SK-N-SH (cell line): ENCODE measurements at regions not wholly inside any gene's neighbourhood (a gene's known extent, or its start where the extent isn't known, plus 50 kb on each side); places are given as distances from the start of the nearest gene placed in this dataset.

Experiments
- CTCF ChIA-PET: fragments of 300-600, 350-600 bp; formaldehyde crosslinking; extraction: SDS; loops from one replicate; lab custom pipeline; 2021; lab: Yijun Ruan, JAX
- POLR2A ChIA-PET: fragments of 350-600 bp; sonication (Branson Sonifier 250); formaldehyde crosslinking; extraction: SDS; loops from one replicate; lab custom pipeline; 2020; ENCODE audit warnings: antibody characterized with exemption, inconsistent platforms; lab: Yijun Ruan, JAX
- DNase-seq: peaks from one replicate; pipeline ENCODE4 v3.0.0; 2012
- H2AFZ ChIP-seq: fragments of 200-600 bp; sonication (generic); 2 replicates; pipeline ENCODE4 v1.8.1; 2016; ENCODE audit warnings: antibody characterized with exemption, mild to moderate bottlenecking, low read depth
- H3F3A ChIP-seq: fragments of 200-600 bp; sonication (generic); replicated peaks from 2 replicates; pipeline ENCODE3; 2016; ENCODE audit warnings: antibody characterized with exemption, mild to moderate bottlenecking; ENCODE audit not compliant: insufficient read depth
- H3K27ac ChIP-seq, 2 experiments: fragments of 200-500 bp in 1 of 2; fragments of 200-600 bp in 1 of 2; sonication (Bioruptor generic) in 1 of 2; sonication (generic), shearing (Covaris generic) in 1 of 2; 2 replicates each; pipeline versions ENCODE4 v1.5.1 to v1.6.1; 2014 to 2016; ENCODE audit warnings: low read depth in 2 of 2, inconsistent platforms in 1 of 2, low read length in 1 of 2, mild to moderate bottlenecking in 1 of 2, mixed read lengths in 1 of 2
- H3K27me3 ChIP-seq: fragments of 200-600 bp; sonication (generic), shearing (Covaris generic); 2 replicates; pipeline ENCODE4 v1.6.1; 2016; ENCODE audit warnings: mixed run types; ENCODE audit not compliant: insufficient read depth
- H3K36me3 ChIP-seq, 2 experiments: fragments of 200-500 bp in 1 of 2; fragments of 200-600 bp in 1 of 2; sonication (Bioruptor generic) in 1 of 2; sonication (generic) in 1 of 2; replicated peaks in 1 of 2; 2 replicates each; pipeline versions ENCODE3 to v1.5.1; 2014 to 2016; ENCODE audit warnings: low read length in 1 of 2, mild to moderate bottlenecking in 1 of 2; ENCODE audit not compliant: insufficient read depth in 2 of 2, control insufficient read depth in 1 of 2
- H3K4me1 ChIP-seq, 2 experiments: fragments of 200-500 bp in 1 of 2; fragments of 200-600 bp in 1 of 2; sonication (Bioruptor generic) in 1 of 2; sonication (generic), shearing (Covaris generic) in 1 of 2; 2 replicates each; pipeline versions ENCODE4 v1.5.1 to v1.6.1; 2014 to 2016; ENCODE audit warnings: low read depth in 1 of 2, low read length in 1 of 2, mixed run types in 1 of 2; ENCODE audit not compliant: insufficient read depth in 2 of 2, control insufficient read depth in 1 of 2
- H3K4me2 ChIP-seq: fragments of 200-600 bp; sonication (generic), shearing (Covaris generic); 2 replicates; pipeline ENCODE4 v1.6.1; 2017; ENCODE audit warnings: mixed run types
- H3K4me3 ChIP-seq, 2 experiments: fragments of 200-500 bp in 1 of 2; fragments of 200-600 bp in 1 of 2; sonication (Bioruptor generic) in 1 of 2; sonication (generic), shearing (Covaris generic) in 1 of 2; 2 replicates each; pipeline versions ENCODE4 v1.5.1 to v1.8.1; 2014 to 2016; ENCODE audit warnings: low read depth in 2 of 2, inconsistent platforms in 1 of 2, low read length in 1 of 2, mild to moderate bottlenecking in 1 of 2, mixed read lengths in 1 of 2, moderate library complexity in 1 of 2
- H3K79me2 ChIP-seq: fragments of 200-600 bp; sonication (generic); 2 replicates; pipeline ENCODE4 v1.8.1; 2017; ENCODE audit warnings: mild to moderate bottlenecking; ENCODE audit not compliant: insufficient read depth
- H3K9ac ChIP-seq: fragments of 200-600 bp; sonication (generic); 2 replicates; pipeline ENCODE4 v1.6.1; 2017; ENCODE audit warnings: mixed run types
- H3K9me2 ChIP-seq: fragments of 200-600 bp; sonication (generic); 2 replicates; pipeline ENCODE4 v1.6.1; 2017; ENCODE audit warnings: mixed run types
- H3K9me3 ChIP-seq: fragments of 200-600 bp; sonication (generic); 2 replicates; pipeline ENCODE4 v1.6.1; 2017; ENCODE audit warnings: mixed run types, mild to moderate bottlenecking, moderate library complexity
- H4K20me1 ChIP-seq: fragments of 200-600 bp; sonication (generic); 2 replicates; pipeline ENCODE4 v1.6.1; 2017; ENCODE audit warnings: mild to moderate bottlenecking, mixed run types; ENCODE audit not compliant: insufficient read depth
- CHD2 ChIP-seq: fragments of 150-350 bp; IDR thresholded peaks from 2 replicates; pipeline ENCODE4 v1.6.1; 2018; ENCODE audit warnings: low read length; ENCODE audit not compliant: partially characterized antibody
- ELF1 ChIP-seq: IDR thresholded peaks from 2 replicates; pipeline ENCODE4 v1.4.0; 2012
- EZH2phosphoT487 ChIP-seq: fragments of 200-600 bp; sonication (generic); IDR thresholded peaks from 2 replicates; pipeline ENCODE4 v1.6.1; 2017; ENCODE audit warnings: low read depth, mixed run types, mild to moderate bottlenecking, antibody characterized with exemption, moderate library complexity, borderline replicate concordance
- FOXJ3 ChIP-seq: sonication (generic); formaldehyde crosslinking; IDR thresholded peaks from 2 replicates; pipeline ENCODE4 v1.5.1; 2020; ENCODE audit warnings: mild to moderate bottlenecking, missing genetic modification reagents
- FOXM1 ChIP-seq: IDR thresholded peaks from 2 replicates; pipeline ENCODE4 v1.4.0; 2012; ENCODE audit warnings: low read depth, mild to moderate bottlenecking
- JUND ChIP-seq: IDR thresholded peaks from 2 replicates; pipeline ENCODE4 v1.4.0; 2012
- MAX ChIP-seq: IDR thresholded peaks from 2 replicates; pipeline ENCODE4 v1.4.0; 2012; ENCODE audit warnings: low read depth
- MEF2A ChIP-seq: IDR thresholded peaks from 2 replicates; pipeline ENCODE4 v1.4.0; 2012; ENCODE audit warnings: low read depth, borderline replicate concordance
- MXI1 ChIP-seq: IDR thresholded peaks from 2 replicates; pipeline ENCODE4 v1.6.1; 2012; ENCODE audit warnings: mild to moderate bottlenecking, low read depth, low read length, improper control_type of control experiment
- NFIC ChIP-seq: IDR thresholded peaks from 2 replicates; pipeline ENCODE4 v1.4.0; 2012; ENCODE audit warnings: borderline replicate concordance
- NRF1 ChIP-seq: IDR thresholded peaks from 2 replicates; pipeline ENCODE4 v1.6.1; 2012; ENCODE audit warnings: low read depth, mild to moderate bottlenecking, low read length
- PBX3 ChIP-seq: IDR thresholded peaks from 2 replicates; pipeline ENCODE4; 2012
- POLR2AphosphoS5 ChIP-seq: IDR thresholded peaks from 2 replicates; pipeline ENCODE4 v1.6.1; 2012; ENCODE audit warnings: low read depth, low read length
- REST ChIP-seq: IDR thresholded peaks from 2 replicates; pipeline ENCODE4 v1.6.1; 2012; ENCODE audit warnings: mild to moderate bottlenecking, low read depth, low read length, moderate library complexity
- RFX5 ChIP-seq: IDR thresholded peaks from 2 replicates; pipeline ENCODE4 v1.6.1; 2012; ENCODE audit warnings: mild to moderate bottlenecking, improper control_type of control experiment, low read length
- RXRA ChIP-seq: IDR thresholded peaks from 2 replicates; pipeline ENCODE4 v1.4.0; 2012; ENCODE audit warnings: low read depth, mild to moderate bottlenecking, borderline replicate concordance
- SMC3 ChIP-seq: IDR thresholded peaks from 2 replicates; pipeline ENCODE4 v1.6.1; 2012; ENCODE audit warnings: low read depth, low read length, improper control_type of control experiment
- TEAD4 ChIP-seq: IDR thresholded peaks from 2 replicates; pipeline ENCODE4 v1.4.0; 2012; ENCODE audit warnings: mild to moderate bottlenecking, borderline replicate concordance; ENCODE audit not compliant: insufficient read depth
- USF2 ChIP-seq: fragments of 150-350 bp; IDR thresholded peaks from 2 replicates; pipeline ENCODE4 v1.6.1; 2017; ENCODE audit warnings: antibody characterized with exemption, low read length, low read depth, borderline replicate concordance
- YY1 ChIP-seq: IDR thresholded peaks from 2 replicates; pipeline ENCODE4 v1.4.0; 2012; ENCODE audit warnings: low read depth, mild to moderate bottlenecking
- WGBS: methylation state at CpG from one replicate; pipeline ENCODE4 v1.1.6; 2017; ENCODE audit warnings: low lambda C conversion rate; 5-methylcytosine and 5-hydroxymethylcytosine counted together

- TF ChIP-seq TEAD4 (no peak), EZH2phosphoT487 (no peak), NRF1 (no peak), PBX3 (no peak), RFX5 (no peak), REST (no peak), YY1 (no peak), MXI1 (no peak), CHD2 (no peak)
- POLR2A ChIA-PET, result no interaction called here
- Histone ChIP-seq H3K27me3 (no peaks in the 10 kb centered on the region), H3F3A (no peaks in the 10 kb centered on the region), H3K79me2 (no peaks in the 10 kb centered on the region), H3K4me2 (no peak overlapping the region), H2AFZ (no peak overlapping the region), H3K9me2 (no peaks in the 10 kb centered on the region), H3K9ac (no peak overlapping the region), H3K27ac (no peak overlapping the region), H4K20me1 (no peaks in the 10 kb centered on the region), H3K36me3 (no peaks in the 10 kb centered on the region), H3K4me3 (no peak overlapping the region), H3K4me1 (no peaks in the 10 kb centered on the region), H3K9me3 (no peaks in the 10 kb centered on the region)
- no peak for DNase-seq
- WGBS, result 85% methylated on average over 8 of the region's 8 CpGs
- CTCF ChIA-PET, result no interaction called here
Observed at GRCh38 chr2:19238440-19239060, 119.9 kb downstream of the OSR1 start.

- Histone ChIP-seq H3K27ac (no peak overlapping the region), H3K4me2 (no peak overlapping the region), H3K79me2 (no peaks in the 10 kb centered on the region), H3K9ac (no peak overlapping the region), H3K9me3 (no peaks in the 10 kb centered on the region), H4K20me1 (no peaks in the 10 kb centered on the region), H3K36me3 (no peaks in the 10 kb centered on the region), H2AFZ (no peak overlapping the region), H3K4me3 (no peak overlapping the region), H3K9me2 (no peaks in the 10 kb centered on the region), H3K27me3 (no peaks in the 10 kb centered on the region), H3K4me1 (no peaks in the 10 kb centered on the region), H3F3A (no peaks in the 10 kb centered on the region)
- CTCF ChIA-PET, result no interaction called here
- POLR2A ChIA-PET, result no interaction called here
- TF ChIP-seq MAX (no peak), CHD2 (no peak), TEAD4 (no peak), MEF2A (no peak), NFIC (no peak), EZH2phosphoT487 (no peak), RXRA (no peak), SMC3 (no peak), PBX3 (no peak), NRF1 (no peak), USF2 (no peak), YY1 (no peak), JUND (no peak), ELF1 (no peak), FOXM1 (no peak), FOXJ3 (CRISPR knock-in tag) (no peak), POLR2AphosphoS5 (no peak)
- no peak for DNase-seq
- WGBS, result 46% methylated on average over 2 of the region's 2 CpGs
Observed at GRCh38 chr2:19235308-19235707, 123.1 kb downstream of the OSR1 start.
